Liver (tissue), 3 donors: ENCODE measurements at regions not wholly inside any gene's neighbourhood (a gene's known extent, or its start where the extent isn't known, plus 50 kb on each side); places are given as distances from the start of the nearest gene placed in this dataset.

Source experiments
- EGR1 ChIP-seq, 2 donors: IDR thresholded peaks; 2 replicates each; pipeline ENCODE4 v1.6.1; 2016 to 2018; ENCODE audit warnings: antibody characterized with exemption in 2 of 2, low read depth in 2 of 2
- FOXA1 ChIP-seq: IDR thresholded peaks from 2 replicates; pipeline ENCODE4 v1.6.1; 2016; ENCODE audit warnings: antibody characterized with exemption
- FOXA2 ChIP-seq: IDR thresholded peaks from 2 replicates; pipeline ENCODE4 v1.6.1; 2016; ENCODE audit warnings: antibody characterized with exemption
- GABPA ChIP-seq, 2 donors: IDR thresholded peaks in 1 of 2; conservative IDR thresholded peaks in 1 of 2; 2 replicates each; pipeline ENCODE4 v1.6.1; 2016; ENCODE audit warnings: antibody characterized with exemption in 2 of 2, mild to moderate bottlenecking in 1 of 2, moderate library complexity in 1 of 2
- HNF4A ChIP-seq, 2 donors: conservative IDR thresholded peaks; 2 replicates each; pipeline ENCODE4 v1.6.1; 2016; ENCODE audit warnings: antibody characterized with exemption in 2 of 2, mild to moderate bottlenecking in 2 of 2
- JUND ChIP-seq, 2 donors: IDR thresholded peaks; 2 replicates each; pipeline ENCODE4 v1.6.1; 2016; ENCODE audit warnings: antibody characterized with exemption in 2 of 2
- RAD21 ChIP-seq, 2 donors: IDR thresholded peaks; 2 replicates each; pipeline ENCODE4 v1.6.1; 2016; ENCODE audit warnings: antibody characterized with exemption in 2 of 2, mild to moderate bottlenecking in 2 of 2
- SP1 ChIP-seq: IDR thresholded peaks from 2 replicates; pipeline ENCODE4 v1.6.1; 2018; ENCODE audit warnings: antibody characterized with exemption, mild to moderate bottlenecking
- TAF1 ChIP-seq: conservative IDR thresholded peaks from 2 replicates; pipeline ENCODE4 v1.6.1; 2016; ENCODE audit warnings: antibody characterized with exemption, mild to moderate bottlenecking
- TF ChIP-seq, protein P1 (sequence below): fragments of 150-350 bp; IDR thresholded peaks from 2 replicates; pipeline ENCODE4 v1.5.1; 2017; ENCODE audit warnings: improper control_type of control experiment, low read depth, low read length; ENCODE audit not compliant: missing input control
- TF ChIP-seq, protein P2 (sequence below): IDR thresholded peaks from 2 replicates; pipeline ENCODE4 v1.6.1; 2016; ENCODE audit warnings: antibody characterized with exemption
- TF ChIP-seq, protein P3 (sequence below): IDR thresholded peaks from 2 replicates; pipeline ENCODE4 v1.6.1; 2016; ENCODE audit warnings: antibody characterized with exemption
- TF ChIP-seq, protein P4 (sequence below): IDR thresholded peaks from 2 replicates; pipeline ENCODE4 v1.6.1; 2016; ENCODE audit warnings: antibody characterized with exemption
- donor health status: healthy.
- donor health status: healthy.

DNA sequence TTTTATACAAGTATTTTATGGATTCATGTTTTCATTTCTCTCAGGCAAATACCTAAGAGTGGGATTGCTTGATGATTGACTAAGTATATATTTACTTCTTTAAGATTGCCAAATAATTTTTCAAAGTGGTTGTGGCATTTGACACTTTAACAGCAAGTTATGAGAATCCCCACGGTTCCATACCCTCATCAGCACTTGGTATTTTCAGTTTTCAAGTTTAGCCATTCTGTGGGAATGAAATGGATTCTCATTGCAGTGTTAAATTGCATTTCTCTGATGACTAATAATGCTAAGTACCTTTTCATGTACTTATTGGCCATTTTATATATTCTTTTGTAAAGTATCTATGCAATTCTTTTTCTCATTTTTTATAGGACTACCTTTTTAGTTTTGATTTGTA is 301.5 kb upstream of the DIO3 start:
- TF ChIP-seq, protein P1, sequence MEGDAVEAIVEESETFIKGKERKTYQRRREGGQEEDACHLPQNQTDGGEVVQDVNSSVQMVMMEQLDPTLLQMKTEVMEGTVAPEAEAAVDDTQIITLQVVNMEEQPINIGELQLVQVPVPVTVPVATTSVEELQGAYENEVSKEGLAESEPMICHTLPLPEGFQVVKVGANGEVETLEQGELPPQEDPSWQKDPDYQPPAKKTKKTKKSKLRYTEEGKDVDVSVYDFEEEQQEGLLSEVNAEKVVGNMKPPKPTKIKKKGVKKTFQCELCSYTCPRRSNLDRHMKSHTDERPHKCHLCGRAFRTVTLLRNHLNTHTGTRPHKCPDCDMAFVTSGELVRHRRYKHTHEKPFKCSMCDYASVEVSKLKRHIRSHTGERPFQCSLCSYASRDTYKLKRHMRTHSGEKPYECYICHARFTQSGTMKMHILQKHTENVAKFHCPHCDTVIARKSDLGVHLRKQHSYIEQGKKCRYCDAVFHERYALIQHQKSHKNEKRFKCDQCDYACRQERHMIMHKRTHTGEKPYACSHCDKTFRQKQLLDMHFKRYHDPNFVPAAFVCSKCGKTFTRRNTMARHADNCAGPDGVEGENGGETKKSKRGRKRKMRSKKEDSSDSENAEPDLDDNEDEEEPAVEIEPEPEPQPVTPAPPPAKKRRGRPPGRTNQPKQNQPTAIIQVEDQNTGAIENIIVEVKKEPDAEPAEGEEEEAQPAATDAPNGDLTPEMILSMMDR = no peak
- TF ChIP-seq EGR1 (IDR thresholded peaks at IDR 0.05; ENCODE audit: low read depth in 2 of 2) = no peak
- TF ChIP-seq JUND (IDR thresholded peaks at IDR 0.05) = no peak
- TF ChIP-seq RAD21 (IDR thresholded peaks at IDR 0.05) = no peak
- TF ChIP-seq SP1 = no peak
- TF ChIP-seq, protein P2, sequence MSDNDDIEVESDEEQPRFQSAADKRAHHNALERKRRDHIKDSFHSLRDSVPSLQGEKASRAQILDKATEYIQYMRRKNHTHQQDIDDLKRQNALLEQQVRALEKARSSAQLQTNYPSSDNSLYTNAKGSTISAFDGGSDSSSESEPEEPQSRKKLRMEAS = no peak
- TF ChIP-seq, protein P3, sequence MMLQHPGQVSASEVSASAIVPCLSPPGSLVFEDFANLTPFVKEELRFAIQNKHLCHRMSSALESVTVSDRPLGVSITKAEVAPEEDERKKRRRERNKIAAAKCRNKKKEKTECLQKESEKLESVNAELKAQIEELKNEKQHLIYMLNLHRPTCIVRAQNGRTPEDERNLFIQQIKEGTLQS = no peak
- TF ChIP-seq HNF4A (conservative IDR thresholded peaks at IDR 0.05) = no peak
- no peak for TF ChIP-seq TAF1
- TF ChIP-seq, protein P4, sequence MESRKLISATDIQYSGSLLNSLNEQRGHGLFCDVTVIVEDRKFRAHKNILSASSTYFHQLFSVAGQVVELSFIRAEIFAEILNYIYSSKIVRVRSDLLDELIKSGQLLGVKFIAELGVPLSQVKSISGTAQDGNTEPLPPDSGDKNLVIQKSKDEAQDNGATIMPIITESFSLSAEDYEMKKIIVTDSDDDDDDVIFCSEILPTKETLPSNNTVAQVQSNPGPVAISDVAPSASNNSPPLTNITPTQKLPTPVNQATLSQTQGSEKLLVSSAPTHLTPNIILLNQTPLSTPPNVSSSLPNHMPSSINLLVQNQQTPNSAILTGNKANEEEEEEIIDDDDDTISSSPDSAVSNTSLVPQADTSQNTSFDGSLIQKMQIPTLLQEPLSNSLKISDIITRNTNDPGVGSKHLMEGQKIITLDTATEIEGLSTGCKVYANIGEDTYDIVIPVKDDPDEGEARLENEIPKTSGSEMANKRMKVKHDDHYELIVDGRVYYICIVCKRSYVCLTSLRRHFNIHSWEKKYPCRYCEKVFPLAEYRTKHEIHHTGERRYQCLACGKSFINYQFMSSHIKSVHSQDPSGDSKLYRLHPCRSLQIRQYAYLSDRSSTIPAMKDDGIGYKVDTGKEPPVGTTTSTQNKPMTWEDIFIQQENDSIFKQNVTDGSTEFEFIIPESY = no peak
- no peak for TF ChIP-seq FOXA1
- TF ChIP-seq FOXA2 = no peak
- no peak for TF ChIP-seq GABPA (IDR thresholded peaks at IDR 0.05 in 1 of 2, conservative IDR thresholded peaks at IDR 0.05 in 1 of 2)
